ENCODE measurements at regions not wholly inside any gene's neighbourhood (a gene's known extent, or its start where the extent isn't known, plus 50 kb on each side); places are given as distances from the start of the nearest gene placed in this dataset.
"Not testable (repeated sequence)": the region's sequence is repeated elsewhere in the genome, so short reads cannot be mapped to it uniquely, and the experiment has no call there.

DNA sequence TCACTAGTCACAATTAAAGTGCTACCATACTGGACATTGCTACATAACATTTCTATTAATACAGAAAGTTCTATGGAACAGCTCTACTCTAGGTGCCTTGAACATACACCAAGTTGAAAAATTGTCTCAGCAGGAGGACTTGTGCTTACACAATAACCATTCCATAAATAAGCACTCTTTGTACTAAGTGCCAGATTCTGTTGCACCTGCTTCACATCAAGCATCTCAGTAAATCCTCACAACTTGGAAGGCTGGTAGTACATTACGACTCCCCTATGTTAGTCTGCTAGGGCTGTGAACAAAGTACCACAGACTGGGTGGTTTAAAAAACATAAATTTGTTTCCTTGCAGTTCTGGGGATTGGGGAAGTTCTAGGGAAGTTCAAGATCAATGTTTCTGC lies 296.9 kb upstream of the NCKAP5 start:
- Mint-ChIP-seq H3K4me1 (no peaks in the 10 kb centered on the region), H3K4me3 (no peak overlapping the region), H3K27me3 (peaks cover 31 to 33% of the 10 kb centered on the region in 2 donors), H3K9me3 (no peaks in the 10 kb centered on the region), H3K36me3 (no peaks in the 10 kb centered on the region), H3K27ac (no peak overlapping the region)
- DNase-seq (no peak), ATAC-seq (replicated peaks in 1 of 4) (no peak)
- no peaks in the 10 kb centered on the region for H3K4me1 ChIP-seq (ENCODE audit: control insufficient read depth in 1 of 2, extremely low read depth in 1 of 2, insufficient read depth in 2 of 2, low read length in 2 of 2)
- CTCF ChIA-PET: no interaction called here
- H3K4me3 ChIP-seq (ENCODE audit: control insufficient read depth in 1 of 2, extremely low read depth in 1 of 2, low read length in 1 of 2): no peak overlapping the region
- POLR2A ChIA-PET: no interaction called here
- WGBS (ENCODE audit: insufficient coverage): no CpG with 5 or more reads among the region's 1 CpG
- H3K9me3 ChIP-seq: no peaks in the 10 kb centered on the region
- H3K27me3 ChIP-seq (replicated peaks in 1 of 2; ENCODE audit: control insufficient read depth in 2 of 2, extremely low read depth in 1 of 2, insufficient read depth in 2 of 2, low read length in 1 of 2): peaks cover 2 to 8% of the 10 kb centered on the region in 2 experiments
- no peaks in the 10 kb centered on the region for H3K36me3 ChIP-seq (ENCODE audit: control insufficient read depth in 2 of 2, extremely low read depth in 1 of 2, insufficient read depth in 1 of 2, low read length in 1 of 2)
- no peak overlapping the region for H3K27ac ChIP-seq (ENCODE audit: low read length)

DNA sequence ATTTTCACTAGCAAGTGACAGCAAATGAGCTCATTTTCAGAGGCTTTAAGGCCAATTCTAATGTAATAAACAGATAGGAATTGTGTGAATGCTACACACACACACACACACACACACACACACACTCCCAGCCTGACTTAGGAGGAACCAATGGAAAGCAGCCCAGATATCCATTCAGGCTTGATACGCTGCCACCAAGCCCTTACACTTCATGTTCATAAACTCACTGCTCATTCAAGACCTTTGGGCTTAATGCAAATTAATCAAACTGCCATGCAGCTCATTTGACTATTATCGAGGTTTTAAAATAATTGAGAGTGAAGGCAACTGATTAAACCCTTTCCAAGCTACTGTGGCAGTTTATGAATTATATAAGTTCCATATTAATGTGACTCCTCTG lies 298.9 kb upstream of the NCKAP5 start:
- CTCF ChIA-PET: interaction anchor here in 1 of 2 donors (0.6 kb wide), 1 partner anchor 24 kb away, joined by 3 read pairs; no protein-coding TSS in a partner anchor
- peaks cover 31 to 33% of the 10 kb centered on the region in 2 donors for H3K27me3 Mint-ChIP-seq

DNA sequence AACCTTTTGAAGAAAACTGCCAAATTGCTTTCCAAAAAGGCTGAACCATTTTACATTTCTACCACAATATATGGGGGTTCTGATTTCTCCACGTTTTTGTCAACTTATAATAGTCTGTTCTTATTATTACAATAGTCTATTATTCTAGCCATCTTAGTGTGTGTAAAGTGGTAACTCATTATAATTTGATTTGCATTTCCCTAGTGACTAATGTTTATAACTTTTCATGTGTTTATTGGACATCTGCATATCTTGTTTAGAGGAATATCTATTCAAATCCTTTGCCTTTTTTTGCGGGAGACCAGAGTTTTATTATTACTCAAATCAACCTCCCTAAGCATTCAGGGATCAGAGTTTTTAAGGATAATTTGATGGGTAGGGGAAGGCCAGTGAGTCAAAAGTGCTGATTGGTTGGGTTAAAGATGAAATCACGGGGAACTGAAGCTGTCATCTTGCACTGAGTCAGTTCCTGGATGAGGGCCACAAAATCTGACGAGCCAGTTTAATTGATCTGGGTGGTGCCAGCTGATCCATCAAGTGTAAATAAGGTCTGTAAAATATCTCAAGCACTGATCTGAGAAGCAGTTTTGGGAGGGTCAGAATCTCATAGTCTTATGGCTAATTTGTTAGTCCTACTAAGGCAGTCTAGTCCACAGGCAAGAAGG lies 303.4 kb upstream of the NCKAP5 start:
- no peaks in the 10 kb centered on the region for H3K27me3 ChIP-seq (replicated peaks in 1 of 2; ENCODE audit: control insufficient read depth in 2 of 2, extremely low read depth in 1 of 2, insufficient read depth in 2 of 2, low read length in 1 of 2)
- ATAC-seq (replicated peaks in 1 of 4): no peak
- ChIA-PET CTCF (no interaction called here), POLR2A (no interaction called here)
- Mint-ChIP-seq H3K9me3 (no peaks in the 10 kb centered on the region), H3K36me3 (no peaks in the 10 kb centered on the region), H3K27me3 (peaks cover 19 to 28% of the 10 kb centered on the region in 2 donors), H3K4me3 (no peak overlapping the region), H3K4me1 (no peaks in the 10 kb centered on the region), H3K27ac (no peak overlapping the region)
- no peak overlapping the region for H3K4me3 ChIP-seq (ENCODE audit: control insufficient read depth in 1 of 2, extremely low read depth in 1 of 2, low read length in 1 of 2)
- H3K36me3 ChIP-seq (ENCODE audit: control insufficient read depth in 2 of 2, extremely low read depth in 1 of 2, insufficient read depth in 1 of 2, low read length in 1 of 2): no peaks in the 10 kb centered on the region
- no peak overlapping the region for H3K27ac ChIP-seq (ENCODE audit: low read length)
- no peak for DNase-seq
- no peaks in the 10 kb centered on the region for H3K9me3 ChIP-seq
- no peaks in the 10 kb centered on the region for H3K4me1 ChIP-seq (ENCODE audit: control insufficient read depth in 1 of 2, extremely low read depth in 1 of 2, insufficient read depth in 2 of 2, low read length in 2 of 2)
- WGBS (ENCODE audit: insufficient coverage): 67% methylated on average over 2 of the region's 4 CpGs

More for the DNA sequence above, 298.9 kb upstream of the NCKAP5 start:
- H3K9me3 ChIP-seq: no peaks in the 10 kb centered on the region
- H3K36me3 ChIP-seq (ENCODE audit: control insufficient read depth in 2 of 2, extremely low read depth in 1 of 2, insufficient read depth in 1 of 2, low read length in 1 of 2): no peaks in the 10 kb centered on the region
- H3K27ac Mint-ChIP-seq: no peak overlapping the region
- no CpG with 5 or more reads among the region's 2 CpGs for WGBS (ENCODE audit: insufficient coverage)
- no peaks in the 10 kb centered on the region for H3K36me3 Mint-ChIP-seq
- no peaks in the 10 kb centered on the region for H3K4me1 ChIP-seq (ENCODE audit: control insufficient read depth in 1 of 2, extremely low read depth in 1 of 2, insufficient read depth in 2 of 2, low read length in 2 of 2)
- no peak overlapping the region for H3K27ac ChIP-seq (ENCODE audit: low read length)
- no peaks in the 10 kb centered on the region for H3K9me3 Mint-ChIP-seq
- no peak overlapping the region for H3K4me3 Mint-ChIP-seq
- no peaks in the 10 kb centered on the region for H3K4me1 Mint-ChIP-seq
- ATAC-seq (replicated peaks in 1 of 4) (no peak), DNase-seq (no peak)
- peaks cover 2 to 8% of the 10 kb centered on the region in 2 experiments for H3K27me3 ChIP-seq (replicated peaks in 1 of 2; ENCODE audit: control insufficient read depth in 2 of 2, extremely low read depth in 1 of 2, insufficient read depth in 2 of 2, low read length in 1 of 2)
- POLR2A ChIA-PET: no interaction called here
- no peak overlapping the region for H3K4me3 ChIP-seq (ENCODE audit: control insufficient read depth in 1 of 2, extremely low read depth in 1 of 2, low read length in 1 of 2)

DNA sequence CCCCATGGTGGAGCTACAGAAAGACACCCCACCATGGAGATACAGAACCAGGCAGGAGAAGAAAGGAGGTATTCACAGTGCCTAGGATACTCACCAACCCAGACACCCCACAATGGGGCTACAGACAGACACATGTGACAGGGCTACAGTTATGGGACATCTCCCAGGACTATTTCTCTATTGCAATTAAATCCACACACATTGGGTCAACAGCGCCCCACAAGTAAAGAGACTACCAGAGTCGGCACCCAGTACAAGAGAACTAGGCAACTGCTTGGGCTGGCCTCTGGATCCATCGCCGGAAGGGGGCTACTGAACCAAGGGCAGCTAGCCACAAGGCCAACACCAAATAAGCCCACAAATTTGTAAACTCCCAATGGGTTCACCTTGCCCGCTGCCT lies 310.1 kb upstream of the NCKAP5 start:
- ChIA-PET CTCF (no interaction called here), POLR2A (no interaction called here)
- DNase-seq (no peak), ATAC-seq (replicated peaks in 1 of 4) (no peak)
- Histone ChIP-seq H3K4me3 (ENCODE audit: control insufficient read depth in 1 of 2, extremely low read depth in 1 of 2, low read length in 1 of 2) (no peak overlapping the region), H3K36me3 (ENCODE audit: control insufficient read depth in 2 of 2, extremely low read depth in 1 of 2, insufficient read depth in 1 of 2, low read length in 1 of 2) (no peaks in the 10 kb centered on the region), H3K27ac (ENCODE audit: low read length) (no peak overlapping the region), H3K4me1 (ENCODE audit: control insufficient read depth in 1 of 2, extremely low read depth in 1 of 2, insufficient read depth in 2 of 2, low read length in 2 of 2) (no peaks in the 10 kb centered on the region), H3K27me3 (replicated peaks in 1 of 2; ENCODE audit: control insufficient read depth in 2 of 2, extremely low read depth in 1 of 2, insufficient read depth in 2 of 2, low read length in 1 of 2) (peaks cover 0 to 6% of the 10 kb centered on the region in 2 experiments), H3K9me3 (no peaks in the 10 kb centered on the region)
- Mint-ChIP-seq H3K36me3 (no peaks in the 10 kb centered on the region), H3K27ac (no peak overlapping the region), H3K9me3 (no peaks in the 10 kb centered on the region), H3K4me3 (no peak overlapping the region), H3K4me1 (no peaks in the 10 kb centered on the region), H3K27me3 (peaks cover 40 to 45% of the 10 kb centered on the region in 2 donors)
- 93% methylated on average over 4 of the region's 5 CpGs for WGBS (ENCODE audit: insufficient coverage)

DNA sequence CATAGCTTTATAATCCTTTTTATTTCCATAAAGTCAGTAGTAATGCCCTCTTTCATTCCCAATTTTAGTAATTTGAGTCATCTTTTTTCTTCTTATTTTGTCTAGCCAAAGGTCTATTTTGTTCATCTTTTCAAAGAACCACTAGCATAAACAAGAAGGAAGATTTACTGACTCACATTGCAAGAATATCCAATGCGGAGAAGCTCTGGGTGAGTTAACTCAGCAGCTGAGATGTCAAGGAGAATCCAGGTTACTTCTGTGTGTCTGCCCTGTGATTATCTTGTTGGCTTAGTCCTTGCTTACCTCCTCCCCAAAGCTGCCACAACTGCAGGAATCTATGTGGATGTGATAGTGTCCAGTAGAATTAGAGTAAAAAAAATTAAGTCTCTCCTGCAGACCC lies 311.4 kb upstream of the NCKAP5 start:
- no peak overlapping the region for H3K27ac ChIP-seq (ENCODE audit: low read length)
- H3K36me3 ChIP-seq (ENCODE audit: control insufficient read depth in 2 of 2, extremely low read depth in 1 of 2, insufficient read depth in 1 of 2, low read length in 1 of 2): no peaks in the 10 kb centered on the region
- peaks cover 0 to 11% of the 10 kb centered on the region in 2 experiments for H3K27me3 ChIP-seq (replicated peaks in 1 of 2; ENCODE audit: control insufficient read depth in 2 of 2, extremely low read depth in 1 of 2, insufficient read depth in 2 of 2, low read length in 1 of 2)
- peaks cover 37 to 45% of the 10 kb centered on the region in 2 donors for H3K27me3 Mint-ChIP-seq
- H3K9me3 ChIP-seq: no peaks in the 10 kb centered on the region
- WGBS (ENCODE audit: insufficient coverage): no CpG with 5 or more reads among the region's 1 CpG
- H3K4me3 ChIP-seq (ENCODE audit: control insufficient read depth in 1 of 2, extremely low read depth in 1 of 2, low read length in 1 of 2): no peak overlapping the region
- H3K4me1 Mint-ChIP-seq: no peaks in the 10 kb centered on the region
- ChIA-PET POLR2A (no interaction called here), CTCF (no interaction called here)
- no peaks in the 10 kb centered on the region for H3K9me3 Mint-ChIP-seq
- DNase-seq (no peak), ATAC-seq (replicated peaks in 1 of 4) (no peak)
- no peaks in the 10 kb centered on the region for H3K36me3 Mint-ChIP-seq
- H3K27ac Mint-ChIP-seq: no peak overlapping the region
- no peaks in the 10 kb centered on the region for H3K4me1 ChIP-seq (ENCODE audit: control insufficient read depth in 1 of 2, extremely low read depth in 1 of 2, insufficient read depth in 2 of 2, low read length in 2 of 2)
- H3K4me3 Mint-ChIP-seq: no peak overlapping the region

DNA sequence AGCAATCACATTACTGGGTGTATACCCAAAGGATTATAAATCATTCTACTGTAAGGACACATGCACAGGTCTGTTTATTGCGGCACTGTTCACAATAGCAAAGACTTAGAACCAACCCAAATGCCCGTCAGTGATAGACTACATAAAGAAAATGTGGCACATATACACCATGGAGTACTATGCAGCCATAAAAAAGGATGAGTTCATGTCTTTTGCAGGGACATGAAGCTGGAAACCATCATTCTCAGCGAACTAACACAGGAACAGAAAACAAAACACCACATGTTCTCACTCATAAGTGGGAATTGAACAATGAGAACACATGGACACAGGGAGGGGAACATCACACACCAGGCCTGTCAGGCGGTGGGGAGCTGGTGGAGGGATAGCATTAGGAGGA lies 313.9 kb upstream of the NCKAP5 start:
- not testable (repeated sequence) for H3K27ac Mint-ChIP-seq

More for the DNA sequence above, 313.9 kb upstream of the NCKAP5 start:
- WGBS (ENCODE audit: insufficient coverage): no CpG with 5 or more reads among the region's 4 CpGs
- DNase-seq; H3K4me3 ChIP-seq (ENCODE audit: control insufficient read depth in 1 of 2, extremely low read depth in 1 of 2, low read length in 1 of 2); H3K4me1 Mint-ChIP-seq; H3K9me3 Mint-ChIP-seq; H3K4me1 ChIP-seq (ENCODE audit: control insufficient read depth in 1 of 2, extremely low read depth in 1 of 2, insufficient read depth in 2 of 2, low read length in 2 of 2); ATAC-seq (replicated peaks in 1 of 4); H3K4me3 Mint-ChIP-seq; CTCF ChIA-PET; H3K27ac ChIP-seq (ENCODE audit: low read length); H3K9me3 ChIP-seq; H3K36me3 Mint-ChIP-seq; H3K36me3 ChIP-seq (ENCODE audit: control insufficient read depth in 2 of 2, extremely low read depth in 1 of 2, insufficient read depth in 1 of 2, low read length in 1 of 2): not testable (repeated sequence)
- POLR2A ChIA-PET: interaction anchor here in 1 of 2 donors (0.5 kb wide), 1 partner anchor 899 kb away, joined by 3 read pairs; no protein-coding TSS in a partner anchor
- H3K27me3 ChIP-seq (replicated peaks in 1 of 2; ENCODE audit: control insufficient read depth in 2 of 2, extremely low read depth in 1 of 2, insufficient read depth in 2 of 2, low read length in 1 of 2): peaks cover 0 to 11% of the 10 kb centered on the region in 2 experiments
- peaks cover 32 to 37% of the 10 kb centered on the region in 2 donors for H3K27me3 Mint-ChIP-seq

Data from T-cell (primary cell).